Left ventricle myocardium inferior (tissue), 1 donor: ENCODE measurements at regions not wholly inside any gene's neighbourhood (a gene's known extent, or its start where the extent isn't known, plus 50 kb on each side); places are given as distances from the start of the nearest gene placed in this dataset.

Experiments used
- DNase-seq: peaks from one replicate; pipeline ENCODE4 v3.0.0-alpha.2; 2020
- H3K27ac ChIP-seq: fragments of 200-600 bp; replicated peaks from 2 replicates; pipeline ENCODE4 v1.8.0; 2021
- H3K27me3 ChIP-seq: fragments of 200-600 bp; 2 replicates; pipeline ENCODE4 v1.8.0; 2021; ENCODE audit warnings: low read depth
- H3K36me3 ChIP-seq: fragments of 200-600 bp; 2 replicates; pipeline ENCODE4 v1.8.0; 2021
- H3K4me1 ChIP-seq: fragments of 200-600 bp; 2 replicates; pipeline ENCODE4 v1.8.0; 2021
- H3K4me3 ChIP-seq: fragments of 200-600 bp; 2 replicates; pipeline ENCODE4 v1.8.0; 2021; ENCODE audit warnings: mild to moderate bottlenecking, moderate library complexity
- H3K9me3 ChIP-seq: fragments of 200-600 bp; replicated peaks from 2 replicates; pipeline ENCODE4 v1.8.0; 2021
- CTCF ChIP-seq: fragments of 200-600 bp; IDR thresholded peaks from 2 replicates; pipeline ENCODE4 v1.8.0; 2021; ENCODE audit warnings: antibody characterized with exemption, mild to moderate bottlenecking, borderline replicate concordance
- intact Hi-C: fragments of 100-400 bp; cut with micrococcal nuclease; formaldehyde crosslinking; loops from one replicate; pipeline ENCODE4 v1.11.0; 2022
- donor health status: DM: no; HTN: yes; CAD: no; lungs with severe emphysema.

DNA sequence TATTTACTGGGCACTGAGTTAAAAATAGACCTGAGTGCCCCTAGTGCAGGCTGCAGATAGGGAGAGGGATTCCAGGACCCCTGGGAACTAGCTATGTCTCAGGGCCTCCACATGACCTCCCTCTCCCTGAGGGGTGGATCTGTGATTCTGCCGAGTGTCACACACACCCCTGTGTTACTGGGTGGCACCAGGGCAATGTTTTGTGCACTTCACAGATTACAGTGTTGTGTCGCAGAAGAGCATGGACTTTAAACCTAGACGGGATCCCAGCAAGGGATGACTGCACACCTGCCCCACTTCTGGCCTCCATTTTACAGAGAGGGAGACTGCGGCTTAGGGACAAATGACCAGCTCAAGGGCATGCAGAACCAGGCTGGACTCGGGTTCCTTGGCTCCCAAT lies 65.6 kb downstream of the ZFP36L2 start:
- DNase-seq = no peak
- no peaks in the 10 kb centered on the region for H3K9me3 ChIP-seq
- no peaks in the 10 kb centered on the region for H3K27me3 ChIP-seq
- no peak for TF ChIP-seq CTCF
- H3K4me1 ChIP-seq = peaks cover 47% of the 10 kb centered on the region
- no peaks in the 10 kb centered on the region for H3K36me3 ChIP-seq
- intact Hi-C loops = no loop called here
- no peak overlapping the region for H3K4me3 ChIP-seq
- peak overlapping the region; percentile 36 for H3K27ac ChIP-seq

GRCh38 chr2:43159797-43160196 lies 66.6 kb downstream of the ZFP36L2 start:
- intact Hi-C loops = no loop called here
- Histone ChIP-seq H3K27ac (peak overlapping the region; percentile 83), H3K4me3 (no peak overlapping the region), H3K4me1 (peaks cover 47% of the 10 kb centered on the region), H3K27me3 (no peaks in the 10 kb centered on the region), H3K9me3 (no peaks in the 10 kb centered on the region), H3K36me3 (no peaks in the 10 kb centered on the region)
- TF ChIP-seq CTCF = no peak
- no peak for DNase-seq

DNA sequence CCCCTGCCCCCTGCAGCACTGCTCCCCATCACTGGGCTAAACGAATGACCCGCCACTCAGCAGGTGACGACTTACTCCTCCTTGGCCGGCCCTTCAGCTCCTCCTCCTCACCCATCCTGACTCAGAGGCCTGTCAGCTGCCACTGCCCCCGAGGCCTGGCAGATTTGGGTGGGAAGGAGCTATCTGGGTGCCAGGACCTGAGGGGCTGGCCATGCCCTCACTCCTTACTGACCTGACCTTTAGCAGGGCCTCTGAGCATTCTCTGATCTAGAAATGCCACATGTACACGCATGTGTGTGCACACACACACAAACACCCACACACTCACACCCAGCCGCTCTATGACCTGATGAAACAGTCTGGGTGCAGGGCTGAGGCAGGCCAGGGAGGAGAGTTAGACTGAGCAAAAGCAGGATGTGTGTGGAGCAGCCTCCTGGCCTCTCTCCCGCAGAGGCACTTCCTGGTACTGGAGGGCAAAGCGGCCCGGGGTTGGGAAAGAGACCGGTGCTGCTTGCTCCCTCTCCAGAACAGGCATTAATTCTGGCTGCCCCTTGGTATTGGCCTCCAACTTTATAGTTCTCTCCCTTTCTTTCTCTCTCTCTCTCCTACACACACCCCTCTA lies 68.0 kb downstream of the ZFP36L2 start:
- Histone ChIP-seq H3K4me1 (peaks cover 55% of the 10 kb centered on the region), H3K4me3 (peak overlapping the region; percentile 29), H3K27me3 (no peaks in the 10 kb centered on the region), H3K27ac (peak overlapping the region; percentile 83), H3K36me3 (no peaks in the 10 kb centered on the region), H3K9me3 (no peaks in the 10 kb centered on the region)
- peak; percentile 59 for DNase-seq
- intact Hi-C loops = no loop called here
- no peak for TF ChIP-seq CTCF

DNA sequence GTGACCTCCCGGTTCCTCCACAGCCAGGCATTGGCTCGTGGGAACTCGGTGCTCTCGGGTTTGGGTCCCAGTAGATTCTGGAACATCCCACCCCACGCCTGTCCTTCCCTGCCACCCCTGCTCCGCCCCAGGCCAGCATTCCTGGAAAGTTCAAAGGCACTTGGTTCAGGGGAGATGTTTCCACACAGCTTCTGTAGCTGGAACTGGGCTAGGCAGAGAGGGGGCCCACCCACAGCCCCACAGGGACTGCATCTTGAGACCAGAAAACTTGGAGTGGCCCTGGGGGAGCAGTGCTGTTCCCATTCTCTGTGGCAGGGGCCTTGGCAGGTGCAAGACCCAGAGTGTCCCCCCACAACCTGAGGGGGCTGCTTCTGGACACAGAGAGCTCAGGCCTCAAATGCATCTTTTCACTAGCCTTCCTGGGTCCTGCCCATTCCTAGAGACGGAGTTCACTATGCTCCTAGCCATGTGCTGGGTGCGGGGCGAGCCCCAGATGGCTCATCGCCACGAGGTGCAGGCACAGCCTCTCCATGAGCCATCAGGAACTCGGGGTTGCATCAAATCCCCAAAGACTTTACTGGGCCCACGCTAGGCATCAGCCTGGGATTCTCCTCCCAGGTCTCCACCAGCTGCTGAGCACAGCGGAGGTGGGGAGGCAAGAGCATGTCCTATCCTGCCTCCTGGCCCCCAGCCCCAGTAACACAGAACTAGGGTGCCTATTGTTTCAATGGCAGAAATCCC lies 68.7 kb downstream of the ZFP36L2 start:
- Histone ChIP-seq H3K27me3 (no peaks in the 10 kb centered on the region), H3K27ac (peak overlapping the region; percentile 83), H3K4me3 (no peak overlapping the region), H3K36me3 (no peaks in the 10 kb centered on the region), H3K9me3 (no peaks in the 10 kb centered on the region), H3K4me1 (peaks cover 62% of the 10 kb centered on the region)
- no peak for DNase-seq
- intact Hi-C loops = no loop called here
- TF ChIP-seq CTCF = no peak

GRCh38 chr2:43155851-43156411 lies 70.5 kb downstream of the ZFP36L2 start:
- H3K4me1 ChIP-seq = peaks cover 55% of the 10 kb centered on the region
- no peak overlapping the region for H3K27ac ChIP-seq
- H3K27me3 ChIP-seq = no peaks in the 10 kb centered on the region
- no peaks in the 10 kb centered on the region for H3K36me3 ChIP-seq
- H3K4me3 ChIP-seq = no peak overlapping the region
- no peak for TF ChIP-seq CTCF
- H3K9me3 ChIP-seq = no peaks in the 10 kb centered on the region
- DNase-seq = no peak
- intact Hi-C loops = no loop called here
